Neural crest cell (in vitro differentiated cells): ENCODE measurements at regions not wholly inside any gene's neighbourhood (a gene's known extent, or its start where the extent isn't known, plus 50 kb on each side); places are given as distances from the start of the nearest gene placed in this dataset.

Source experiments
- DNase-seq: peaks from one replicate; pipeline ENCODE4 v3.0.0; 2021; ENCODE audit warnings: low read depth, mixed read lengths, low spot score
- H3K27ac Mint-ChIP-seq: one replicate; pipeline ENCODE4 v1.8.0; 2021; ENCODE audit warnings: mild to moderate bottlenecking, mixed read lengths; ENCODE audit not compliant: unreplicated experiment
- H3K27me3 Mint-ChIP-seq: 2 replicates; pipeline ENCODE4 v1.8.0; 2021; ENCODE audit warnings: low read depth, mild to moderate bottlenecking, mixed read lengths
- H3K36me3 Mint-ChIP-seq: 2 replicates; pipeline ENCODE4 v1.8.0; 2021; ENCODE audit warnings: low read depth, mild to moderate bottlenecking, mixed read lengths
- H3K4me1 Mint-ChIP-seq: 2 replicates; pipeline ENCODE4 v1.8.0; 2021; ENCODE audit warnings: mixed read lengths
- H3K4me3 Mint-ChIP-seq: one replicate; pipeline ENCODE4 v1.8.0; 2021; ENCODE audit warnings: mild to moderate bottlenecking, mixed read lengths
- H3K9me3 Mint-ChIP-seq: 2 replicates; pipeline ENCODE4 v1.8.0; 2021; ENCODE audit warnings: mixed read lengths
- TF ChIP-seq, protein P1 (sequence below): fragments of 200-600 bp; sonication (generic); conservative IDR thresholded peaks from 2 replicates; pipeline ENCODE4 v1.5.0; 2021; ENCODE audit warnings: antibody characterized with exemption, mild to moderate bottlenecking

- TF ChIP-seq, protein P1, sequence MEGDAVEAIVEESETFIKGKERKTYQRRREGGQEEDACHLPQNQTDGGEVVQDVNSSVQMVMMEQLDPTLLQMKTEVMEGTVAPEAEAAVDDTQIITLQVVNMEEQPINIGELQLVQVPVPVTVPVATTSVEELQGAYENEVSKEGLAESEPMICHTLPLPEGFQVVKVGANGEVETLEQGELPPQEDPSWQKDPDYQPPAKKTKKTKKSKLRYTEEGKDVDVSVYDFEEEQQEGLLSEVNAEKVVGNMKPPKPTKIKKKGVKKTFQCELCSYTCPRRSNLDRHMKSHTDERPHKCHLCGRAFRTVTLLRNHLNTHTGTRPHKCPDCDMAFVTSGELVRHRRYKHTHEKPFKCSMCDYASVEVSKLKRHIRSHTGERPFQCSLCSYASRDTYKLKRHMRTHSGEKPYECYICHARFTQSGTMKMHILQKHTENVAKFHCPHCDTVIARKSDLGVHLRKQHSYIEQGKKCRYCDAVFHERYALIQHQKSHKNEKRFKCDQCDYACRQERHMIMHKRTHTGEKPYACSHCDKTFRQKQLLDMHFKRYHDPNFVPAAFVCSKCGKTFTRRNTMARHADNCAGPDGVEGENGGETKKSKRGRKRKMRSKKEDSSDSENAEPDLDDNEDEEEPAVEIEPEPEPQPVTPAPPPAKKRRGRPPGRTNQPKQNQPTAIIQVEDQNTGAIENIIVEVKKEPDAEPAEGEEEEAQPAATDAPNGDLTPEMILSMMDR = no peak
- Mint-ChIP-seq H3K4me1 (no peaks in the 10 kb centered on the region), H3K27ac (no peak overlapping the region), H3K36me3 (no peaks in the 10 kb centered on the region), H3K4me3 (no peak overlapping the region), H3K9me3 (peaks cover 2% of the 10 kb centered on the region), H3K27me3 (peaks cover 3% of the 10 kb centered on the region)
- no peak for DNase-seq
Measured at GRCh38 chr1:208967334-208967733, 616.2 kb upstream of the CAMK1G start.

- H3K27ac Mint-ChIP-seq = no peak overlapping the region
- DNase-seq = no peak
- H3K9me3 Mint-ChIP-seq = no peaks in the 10 kb centered on the region
- H3K4me3 Mint-ChIP-seq = no peak overlapping the region
- TF ChIP-seq, protein P1 = no peak
- no peaks in the 10 kb centered on the region for H3K36me3 Mint-ChIP-seq
- no peaks in the 10 kb centered on the region for H3K4me1 Mint-ChIP-seq
- H3K27me3 Mint-ChIP-seq = no peaks in the 10 kb centered on the region
Measured at GRCh38 chr1:208974717-208975116, 608.8 kb upstream of the CAMK1G start.

DNA sequence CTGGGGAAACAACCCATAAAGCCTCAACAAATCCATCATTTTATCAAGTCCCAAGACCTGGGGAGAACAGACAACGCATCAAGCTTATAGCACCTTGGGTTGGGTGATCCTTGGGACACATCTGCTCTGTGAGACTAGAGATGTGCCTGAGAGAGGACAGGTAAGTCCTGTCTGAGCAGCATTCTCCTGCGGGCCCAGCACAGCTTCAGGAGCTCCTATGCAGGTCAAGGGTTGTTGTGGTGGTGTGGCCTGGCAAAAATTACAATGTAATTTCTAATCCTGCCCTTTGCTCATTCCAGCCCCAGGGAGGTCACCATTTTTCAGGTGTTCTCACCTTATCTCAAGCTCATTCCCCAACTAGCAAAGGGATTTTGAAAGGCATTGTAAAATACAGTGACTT lies 608.1 kb upstream of the CAMK1G start:
- H3K9me3 Mint-ChIP-seq = no peaks in the 10 kb centered on the region
- no peak for DNase-seq
- H3K27ac Mint-ChIP-seq = no peak overlapping the region
- no peak overlapping the region for H3K4me3 Mint-ChIP-seq
- H3K4me1 Mint-ChIP-seq = no peaks in the 10 kb centered on the region
- no peaks in the 10 kb centered on the region for H3K36me3 Mint-ChIP-seq
- no peaks in the 10 kb centered on the region for H3K27me3 Mint-ChIP-seq
- TF ChIP-seq, protein P1 = no peak

DNA sequence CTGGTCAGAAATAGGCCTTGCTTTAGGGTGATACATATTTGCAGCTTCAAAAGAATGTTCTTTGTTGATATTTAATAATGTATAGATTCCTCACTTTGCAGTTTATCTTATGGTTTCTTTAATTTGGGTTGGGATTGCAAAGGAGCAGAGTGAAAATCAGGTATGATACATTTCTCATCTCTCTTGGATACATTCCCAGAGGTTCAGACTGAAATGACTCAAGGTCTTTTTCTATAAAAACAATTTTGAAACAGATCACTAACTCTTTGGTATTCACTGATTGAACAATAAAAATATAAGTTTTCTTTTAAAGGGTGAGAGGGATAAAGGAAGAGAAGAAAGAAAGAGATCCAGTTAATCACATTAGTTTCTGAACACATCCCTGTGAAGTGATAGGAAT lies 606.5 kb upstream of the CAMK1G start:
- no peaks in the 10 kb centered on the region for H3K4me1 Mint-ChIP-seq
- H3K27me3 Mint-ChIP-seq = no peaks in the 10 kb centered on the region
- no peaks in the 10 kb centered on the region for H3K9me3 Mint-ChIP-seq
- no peak overlapping the region for H3K27ac Mint-ChIP-seq
- TF ChIP-seq, protein P1 = no peak
- H3K4me3 Mint-ChIP-seq = no peak overlapping the region
- no peak for DNase-seq
- H3K36me3 Mint-ChIP-seq = no peaks in the 10 kb centered on the region

- H3K27me3 Mint-ChIP-seq = no peaks in the 10 kb centered on the region
- H3K27ac Mint-ChIP-seq = no peak overlapping the region
- no peaks in the 10 kb centered on the region for H3K9me3 Mint-ChIP-seq
- no peaks in the 10 kb centered on the region for H3K4me1 Mint-ChIP-seq
- no peaks in the 10 kb centered on the region for H3K36me3 Mint-ChIP-seq
- H3K4me3 Mint-ChIP-seq = no peak overlapping the region
- TF ChIP-seq, protein P1 = no peak
- DNase-seq = no peak
Measured at GRCh38 chr1:208977638-208978256, 605.8 kb upstream of the CAMK1G start.
